T-helper 1 cell treated with Interleukin-12 subunit alpha and Interleukin-12 subunit beta and Interleukin-4 antibody, amounts not matched to agents 30 μg/mL and 1 μg/mL, for 36 hours (primary cell): ENCODE measurements at regions not wholly inside any gene's neighbourhood (a gene's known extent, or its start where the extent isn't known, plus 50 kb on each side); places are given as distances from the start of the nearest gene placed in this dataset.
"Not testable (repeated sequence)": the region's sequence is repeated elsewhere in the genome, so short reads cannot be mapped to it uniquely, and the experiment has no call there.

ENCODE experiments used
- H3K27ac Mint-ChIP-seq: one replicate; pipeline ENCODE4 v1.8.0; 2021; ENCODE audit warnings: mild to moderate bottlenecking, mixed read lengths
- H3K27me3 Mint-ChIP-seq: one replicate; pipeline ENCODE4 v1.8.0; 2021; ENCODE audit warnings: low read depth, mixed read lengths
- H3K36me3 Mint-ChIP-seq: one replicate; pipeline ENCODE4 v1.8.0; 2021; ENCODE audit warnings: low read depth, mixed read lengths
- H3K4me1 Mint-ChIP-seq: one replicate; pipeline ENCODE4 v1.8.0; 2021; ENCODE audit warnings: low read depth, mixed read lengths
- H3K4me3 Mint-ChIP-seq: one replicate; pipeline ENCODE4 v1.8.0; 2021; ENCODE audit warnings: mild to moderate bottlenecking, moderate library complexity, mixed read lengths
- H3K9me3 Mint-ChIP-seq: one replicate; pipeline ENCODE4 v1.8.0; 2021; ENCODE audit warnings: mixed read lengths

DNA sequence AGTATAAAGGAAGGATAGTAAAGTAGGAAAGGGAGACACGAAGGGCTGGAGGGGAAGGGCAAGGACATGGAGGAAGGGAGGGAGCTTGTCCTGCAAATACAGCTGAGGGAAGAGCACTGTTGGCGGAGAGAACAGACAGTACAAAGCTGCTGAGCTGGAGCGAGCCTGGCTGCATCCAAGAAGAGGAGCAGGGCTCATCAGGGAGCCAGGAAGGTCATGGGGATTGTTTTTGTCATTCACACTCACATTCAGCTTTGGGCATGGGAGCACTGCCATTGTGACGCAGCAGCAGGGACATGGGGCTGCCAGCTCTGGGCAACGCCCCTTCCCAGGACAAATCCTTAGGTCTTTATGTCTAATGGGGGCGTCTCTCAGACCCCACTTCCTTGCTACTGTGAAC lies 125.1 kb downstream of the COPS8 start:
- no peaks in the 10 kb centered on the region for H3K36me3 Mint-ChIP-seq
- H3K27me3 Mint-ChIP-seq, result no peaks in the 10 kb centered on the region
- no peak overlapping the region for H3K27ac Mint-ChIP-seq
- H3K9me3 Mint-ChIP-seq, result no peaks in the 10 kb centered on the region
- no peak overlapping the region for H3K4me3 Mint-ChIP-seq
- no peaks in the 10 kb centered on the region for H3K4me1 Mint-ChIP-seq

GRCh38 chr2:237212356-237213279 lies 126.9 kb downstream of the COPS8 start:
- H3K36me3 Mint-ChIP-seq, H3K4me1 Mint-ChIP-seq, H3K27ac Mint-ChIP-seq: not testable (repeated sequence)

DNA sequence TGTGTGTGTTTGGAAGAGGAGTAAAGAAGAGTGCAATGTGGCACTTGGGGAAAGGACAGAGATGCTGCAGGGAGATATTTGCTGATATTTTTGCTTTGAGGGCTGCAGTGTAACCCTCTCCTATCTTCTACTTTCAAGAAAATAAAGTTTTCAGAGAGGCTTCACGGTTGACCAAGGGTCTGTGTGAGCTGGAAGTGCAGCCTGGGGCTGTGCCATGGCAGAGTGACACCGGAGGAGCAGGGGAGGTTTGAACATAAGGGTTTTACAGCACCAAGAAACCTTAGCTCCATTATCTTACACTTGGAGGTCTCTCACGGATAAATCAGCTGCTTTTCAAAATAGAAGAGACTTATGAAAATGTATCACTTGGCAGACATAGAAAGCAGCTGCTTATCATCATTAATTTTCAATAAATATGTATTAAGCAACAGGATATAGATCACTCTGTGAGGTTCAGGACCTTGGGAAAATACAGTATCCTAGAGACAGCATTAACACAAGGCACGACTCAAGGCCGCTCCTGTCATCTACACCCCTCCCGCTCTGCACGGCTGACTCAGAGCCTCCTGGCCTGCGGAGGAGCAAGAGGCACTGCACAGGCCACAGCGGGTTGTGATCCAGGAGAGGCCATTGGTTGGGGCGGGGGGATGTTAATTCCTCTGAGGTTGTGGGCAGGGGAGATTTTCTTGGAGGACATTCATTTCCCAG lies 127.8 kb downstream of the COPS8 start:
- no peaks in the 10 kb centered on the region for H3K4me1 Mint-ChIP-seq
- H3K9me3 Mint-ChIP-seq, result no peaks in the 10 kb centered on the region
- no peaks in the 10 kb centered on the region for H3K36me3 Mint-ChIP-seq
- H3K27ac Mint-ChIP-seq, result no peak overlapping the region
- no peak overlapping the region for H3K4me3 Mint-ChIP-seq
- H3K27me3 Mint-ChIP-seq, result no peaks in the 10 kb centered on the region

More at GRCh38 chr2:237212356-237213279, 126.9 kb downstream of the COPS8 start:
- not testable (repeated sequence) for H3K4me3 Mint-ChIP-seq, H3K9me3 Mint-ChIP-seq, H3K27me3 Mint-ChIP-seq

DNA sequence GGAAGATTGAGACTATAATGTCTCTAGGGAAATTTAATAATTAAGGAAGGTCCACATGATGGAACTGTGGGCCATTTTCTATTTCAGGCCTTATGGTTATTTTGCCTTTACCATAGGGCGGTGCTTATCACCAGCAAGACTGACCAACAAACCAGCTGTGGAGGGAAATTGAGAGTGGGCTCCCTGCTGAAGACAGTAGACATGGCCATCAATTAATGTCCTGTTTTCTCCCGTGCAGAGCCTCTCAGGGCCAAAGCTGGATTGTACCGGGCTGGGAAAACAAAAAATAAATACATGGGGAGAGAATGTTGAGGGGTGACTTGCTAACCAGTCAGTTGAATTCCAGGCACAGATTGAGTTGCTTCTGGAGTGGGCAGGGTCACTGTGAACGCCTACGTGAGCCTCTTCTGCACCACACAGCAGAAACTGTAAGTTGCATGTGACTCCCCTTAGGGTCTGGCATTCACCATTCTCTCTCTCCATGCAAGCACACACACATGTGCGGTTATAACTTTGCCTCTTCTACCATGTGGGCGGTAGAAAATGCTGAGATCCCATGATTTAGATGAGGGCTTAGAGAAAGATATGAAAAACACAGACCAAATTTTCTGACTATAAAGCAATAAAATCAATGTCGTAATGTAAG lies 128.5 kb downstream of the COPS8 start:
- H3K4me1 Mint-ChIP-seq, result no peaks in the 10 kb centered on the region
- H3K9me3 Mint-ChIP-seq, result no peaks in the 10 kb centered on the region
- H3K27me3 Mint-ChIP-seq, result no peaks in the 10 kb centered on the region
- H3K27ac Mint-ChIP-seq, result no peak overlapping the region
- H3K4me3 Mint-ChIP-seq, result no peak overlapping the region
- H3K36me3 Mint-ChIP-seq, result no peaks in the 10 kb centered on the region

DNA sequence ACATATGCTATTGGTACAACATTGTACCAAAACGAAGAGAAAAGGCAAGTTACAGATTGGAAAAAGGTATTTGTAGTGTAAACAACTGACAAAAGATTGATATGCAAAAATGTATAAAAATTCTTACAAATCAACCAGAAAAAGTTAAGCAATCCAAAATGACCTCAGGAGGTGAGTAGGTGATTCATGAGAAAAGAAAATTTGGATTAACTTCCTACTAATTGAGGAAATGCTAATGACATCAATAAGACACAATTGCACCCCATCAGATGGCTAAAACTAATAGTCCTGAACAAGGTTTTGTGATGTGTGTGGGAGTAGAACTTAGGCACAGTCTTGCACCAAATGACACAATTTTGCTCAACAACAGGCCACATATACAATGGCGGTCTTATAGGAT lies 129.3 kb downstream of the COPS8 start:
- Mint-ChIP-seq H3K27me3 (peaks cover 2% of the 10 kb centered on the region), H3K36me3 (no peaks in the 10 kb centered on the region), H3K4me1 (no peaks in the 10 kb centered on the region), H3K4me3 (no peak overlapping the region), H3K27ac (no peak overlapping the region), H3K9me3 (no peaks in the 10 kb centered on the region)

DNA sequence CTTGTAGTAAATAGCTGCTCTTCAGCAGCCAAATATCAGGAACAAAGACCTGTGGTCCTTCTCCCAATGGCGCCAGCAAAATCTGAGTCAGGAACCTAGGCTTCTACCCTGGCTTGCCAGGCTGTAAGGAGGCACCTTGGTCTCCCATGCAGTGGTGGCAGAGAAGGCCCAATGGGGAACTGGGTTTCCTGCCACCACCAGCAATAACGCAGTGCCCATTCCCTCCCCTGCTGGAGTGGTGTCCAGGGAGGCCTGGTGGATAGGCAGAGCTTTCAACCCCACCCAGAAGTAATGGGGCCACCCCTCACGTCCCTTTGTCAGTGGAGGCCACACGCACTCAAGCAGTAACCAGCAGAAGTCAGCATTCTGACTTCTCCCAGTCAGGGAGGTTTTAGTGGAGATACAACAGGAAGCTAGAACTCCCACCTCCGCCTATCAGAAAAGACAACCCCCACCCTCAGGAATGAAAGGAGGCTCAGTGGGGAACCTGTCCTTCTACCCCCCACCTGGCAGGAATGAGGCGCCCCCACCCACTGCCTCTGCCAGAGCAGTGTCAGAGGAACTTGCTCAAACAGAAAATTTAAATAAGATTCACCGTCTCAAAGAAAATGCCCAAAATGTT lies 132.4 kb downstream of the COPS8 start:
- no peaks in the 10 kb centered on the region for H3K4me1 Mint-ChIP-seq
- no peak overlapping the region for H3K4me3 Mint-ChIP-seq
- H3K36me3 Mint-ChIP-seq, result no peaks in the 10 kb centered on the region
- H3K27me3 Mint-ChIP-seq, result peaks cover 12% of the 10 kb centered on the region
- no peaks in the 10 kb centered on the region for H3K9me3 Mint-ChIP-seq
- H3K27ac Mint-ChIP-seq, result no peak overlapping the region

DNA sequence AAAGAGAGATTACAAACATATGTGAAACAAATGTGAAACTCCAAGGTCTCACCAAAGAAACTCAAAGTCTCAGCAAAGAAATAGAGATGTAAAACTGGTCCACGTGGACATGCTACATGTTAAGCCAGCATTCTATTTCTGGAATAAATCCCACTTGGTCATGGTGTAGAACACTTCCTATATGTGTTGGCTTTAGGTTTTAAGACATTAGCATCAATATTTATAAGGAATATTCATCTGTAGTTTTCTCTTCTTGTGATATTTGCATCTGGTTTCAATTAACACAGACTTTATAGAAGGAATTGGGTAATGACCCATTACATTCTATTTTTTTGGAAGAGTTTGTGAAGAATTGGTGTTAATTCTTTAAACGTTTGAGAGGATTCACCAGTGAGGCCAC lies 133.1 kb downstream of the COPS8 start:
- Mint-ChIP-seq H3K4me3 (no peak overlapping the region), H3K27ac (no peak overlapping the region), H3K9me3 (no peaks in the 10 kb centered on the region), H3K4me1 (no peaks in the 10 kb centered on the region), H3K27me3 (peaks cover 12% of the 10 kb centered on the region), H3K36me3 (no peaks in the 10 kb centered on the region)

DNA sequence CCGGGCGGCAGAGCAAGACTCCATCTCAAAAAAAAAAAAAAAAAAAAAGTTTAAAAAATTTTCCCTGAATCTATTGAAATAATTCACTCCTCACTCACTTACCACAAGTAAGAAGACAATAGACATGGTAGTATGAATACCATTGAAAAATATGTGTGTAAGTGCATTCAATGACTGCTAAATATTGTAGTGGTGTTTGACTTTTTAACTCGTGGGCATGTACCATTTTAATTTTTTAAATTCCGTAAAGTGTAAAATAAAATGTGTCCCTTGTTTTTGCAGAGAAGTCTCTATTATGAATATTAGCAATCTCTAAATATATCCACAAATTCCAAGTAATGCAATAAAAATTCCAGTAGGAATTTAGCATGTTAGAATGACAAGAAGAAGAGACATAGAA lies 134.1 kb downstream of the COPS8 start:
- Mint-ChIP-seq H3K9me3 (no peaks in the 10 kb centered on the region), H3K4me3 (no peak overlapping the region), H3K27ac (no peak overlapping the region), H3K36me3 (no peaks in the 10 kb centered on the region), H3K4me1 (no peaks in the 10 kb centered on the region), H3K27me3 (peaks cover 12% of the 10 kb centered on the region)

DNA sequence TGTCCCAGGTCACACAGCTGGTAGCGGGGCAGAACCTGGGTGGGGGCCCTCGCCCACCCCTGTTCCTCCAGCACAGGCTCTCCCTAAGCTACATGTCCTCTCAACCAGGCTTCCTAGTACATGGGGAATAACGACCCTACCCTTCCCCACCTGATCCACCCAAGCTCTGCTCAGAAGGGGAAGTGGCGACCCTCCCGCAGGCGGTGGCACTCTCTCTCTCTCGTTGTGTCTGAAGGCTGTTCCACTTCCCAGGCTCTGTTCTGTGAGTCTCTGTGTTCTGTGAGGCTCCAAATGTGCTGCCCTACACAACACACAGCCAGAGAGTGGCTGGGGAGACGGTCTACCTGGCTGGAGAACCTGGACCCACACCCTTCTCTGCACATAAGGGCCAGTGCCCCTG lies 135.8 kb downstream of the COPS8 start:
- no peaks in the 10 kb centered on the region for H3K36me3 Mint-ChIP-seq
- H3K4me3 Mint-ChIP-seq, result no peak overlapping the region
- H3K27ac Mint-ChIP-seq, result no peak overlapping the region
- no peaks in the 10 kb centered on the region for H3K9me3 Mint-ChIP-seq
- H3K4me1 Mint-ChIP-seq, result no peaks in the 10 kb centered on the region
- peaks cover 12% of the 10 kb centered on the region for H3K27me3 Mint-ChIP-seq

DNA sequence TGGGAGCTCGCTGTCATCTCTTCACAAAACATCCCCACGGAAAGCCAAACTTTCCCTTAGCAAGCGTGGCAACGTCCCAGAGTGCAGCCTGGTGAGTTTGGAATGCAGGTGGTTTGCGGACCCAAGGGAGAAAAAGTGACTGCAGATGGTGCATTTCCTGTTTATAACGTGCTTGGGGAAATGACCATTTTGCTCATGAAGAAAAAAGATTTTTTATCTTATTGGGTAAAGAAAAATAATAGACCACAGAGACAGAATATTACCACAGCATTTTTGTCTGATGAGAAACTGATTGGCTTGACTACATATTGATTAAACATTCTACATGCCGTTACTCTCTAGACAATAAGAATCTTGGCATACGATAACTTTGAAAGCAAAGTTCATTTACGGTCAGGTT lies 136.5 kb downstream of the COPS8 start:
- H3K27ac Mint-ChIP-seq, result no peak overlapping the region
- H3K4me1 Mint-ChIP-seq, result no peaks in the 10 kb centered on the region
- no peaks in the 10 kb centered on the region for H3K9me3 Mint-ChIP-seq
- no peak overlapping the region for H3K4me3 Mint-ChIP-seq
- H3K27me3 Mint-ChIP-seq, result peaks cover 12% of the 10 kb centered on the region
- H3K36me3 Mint-ChIP-seq, result no peaks in the 10 kb centered on the region

DNA sequence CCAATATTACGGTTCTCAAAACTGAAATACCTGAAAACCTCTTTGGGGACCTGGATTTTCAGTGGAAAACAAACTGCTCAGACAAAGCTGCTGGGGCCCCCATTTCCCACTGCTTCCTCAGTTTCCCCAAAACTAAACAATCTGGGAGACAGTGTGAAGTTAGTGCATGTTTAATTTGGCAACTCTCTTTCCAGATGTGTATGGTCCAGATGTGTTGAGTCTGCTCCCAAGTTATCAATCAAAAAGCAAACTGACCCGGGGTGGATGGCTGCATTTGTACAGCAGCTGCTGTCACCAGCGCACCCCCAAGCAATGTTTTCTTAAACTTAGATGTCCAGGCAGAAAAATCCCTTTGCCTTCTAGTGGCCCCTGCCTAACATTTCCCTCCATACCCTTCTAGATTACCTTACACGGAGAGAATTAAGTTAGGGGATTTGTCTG lies 136.9 kb downstream of the COPS8 start:
- Mint-ChIP-seq H3K9me3 (no peaks in the 10 kb centered on the region), H3K27ac (no peak overlapping the region), H3K27me3 (peaks cover 12% of the 10 kb centered on the region), H3K36me3 (no peaks in the 10 kb centered on the region), H3K4me1 (no peaks in the 10 kb centered on the region), H3K4me3 (no peak overlapping the region)

DNA sequence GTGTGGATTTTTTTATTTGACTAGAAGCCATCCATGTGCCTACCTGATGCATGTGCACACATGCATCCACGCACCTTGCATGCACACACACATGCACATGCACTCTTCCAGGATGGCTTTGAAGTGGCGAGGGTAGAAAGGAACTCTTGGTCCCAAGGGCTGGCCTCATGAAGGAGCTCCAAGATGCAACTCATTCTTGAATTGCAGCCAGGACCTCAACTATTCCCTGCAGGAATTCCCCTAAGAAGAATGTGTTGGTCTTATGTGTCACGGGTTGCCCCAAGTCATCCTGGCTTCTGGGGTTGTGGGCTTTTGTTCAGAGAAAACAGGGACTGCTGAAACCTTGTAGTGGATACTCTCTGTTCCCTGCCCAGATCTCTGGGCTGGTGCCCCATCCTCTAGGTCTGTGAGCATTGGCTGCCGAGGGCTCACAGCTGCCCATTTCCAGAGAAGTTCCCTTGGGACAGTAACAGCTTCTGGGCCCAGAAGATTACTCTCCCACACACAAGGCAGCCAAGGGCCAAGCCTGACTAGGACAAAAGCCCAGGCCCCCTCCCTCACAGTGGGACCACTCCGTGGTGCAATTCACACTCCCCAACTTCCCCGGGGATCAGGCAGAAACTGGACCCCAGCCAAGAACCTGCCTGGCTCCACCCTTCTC lies 137.6 kb downstream of the COPS8 start:
- H3K36me3 Mint-ChIP-seq, result no peaks in the 10 kb centered on the region
- H3K4me1 Mint-ChIP-seq, result peaks cover 6% of the 10 kb centered on the region
- peaks cover 16% of the 10 kb centered on the region for H3K27me3 Mint-ChIP-seq
- H3K27ac Mint-ChIP-seq, result no peak overlapping the region
- H3K9me3 Mint-ChIP-seq, result no peaks in the 10 kb centered on the region
- no peak overlapping the region for H3K4me3 Mint-ChIP-seq

DNA sequence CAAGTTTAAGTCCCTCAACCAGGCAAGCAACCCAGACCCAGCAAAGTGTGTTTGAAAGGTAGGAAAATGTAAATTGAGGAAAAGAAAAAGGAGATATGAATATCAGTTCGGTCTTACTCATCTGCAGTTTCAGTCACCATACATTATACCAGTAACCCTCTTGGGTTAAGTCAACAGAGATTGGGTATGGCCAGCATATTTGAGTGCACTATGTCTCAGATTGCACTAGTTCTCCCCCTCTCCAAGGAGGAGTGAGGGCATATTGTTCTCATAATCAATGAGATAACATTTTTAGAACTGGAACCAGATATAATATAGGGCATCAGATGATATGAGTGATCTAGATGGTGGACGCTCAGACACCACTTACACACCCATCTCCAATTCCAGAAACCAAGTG lies 141.5 kb downstream of the COPS8 start:
- H3K36me3 Mint-ChIP-seq, result no peaks in the 10 kb centered on the region
- peaks cover 6% of the 10 kb centered on the region for H3K4me1 Mint-ChIP-seq
- H3K9me3 Mint-ChIP-seq, result no peaks in the 10 kb centered on the region
- peaks cover 5% of the 10 kb centered on the region for H3K27me3 Mint-ChIP-seq
- no peak overlapping the region for H3K4me3 Mint-ChIP-seq
- H3K27ac Mint-ChIP-seq, result no peak overlapping the region
